ENCODE measurements at regions not wholly inside any gene's neighbourhood (a gene's known extent, or its start where the extent isn't known, plus 50 kb on each side); places are given as distances from the start of the nearest gene placed in this dataset.

GRCh38 chr4:144294211-144294610 lies 153.7 kb upstream of the GYPA start:
- no peak for DNase-seq (ENCODE audit: low read depth, low spot score)
- no peaks in the 10 kb centered on the region for H3K4me1 Mint-ChIP-seq
- TF ChIP-seq CTCF (conservative IDR thresholded peaks at IDR 0.05) = no peak
- H3K4me3 Mint-ChIP-seq = no peak overlapping the region
- H3K27ac Mint-ChIP-seq (ENCODE audit: unreplicated experiment) = no peak overlapping the region
- no peaks in the 10 kb centered on the region for H3K36me3 Mint-ChIP-seq (ENCODE audit: low read depth)
- H3K27me3 Mint-ChIP-seq (ENCODE audit: low read depth) = no peaks in the 10 kb centered on the region
- no peaks in the 10 kb centered on the region for H3K9me3 Mint-ChIP-seq

- Mint-ChIP-seq H3K27ac (ENCODE audit: unreplicated experiment) (no peak overlapping the region), H3K4me3 (no peak overlapping the region), H3K9me3 (no peaks in the 10 kb centered on the region), H3K4me1 (no peaks in the 10 kb centered on the region), H3K27me3 (ENCODE audit: low read depth) (no peaks in the 10 kb centered on the region), H3K36me3 (ENCODE audit: low read depth) (no peaks in the 10 kb centered on the region)
- no peak for TF ChIP-seq CTCF (conservative IDR thresholded peaks at IDR 0.05)
- no peak for DNase-seq (ENCODE audit: low read depth, low spot score)
Observed at GRCh38 chr4:144295286-144295995, 154.9 kb upstream of the GYPA start.

- no peak for DNase-seq (ENCODE audit: low read depth, low spot score)
- Mint-ChIP-seq H3K27me3 (ENCODE audit: low read depth) (no peaks in the 10 kb centered on the region), H3K36me3 (ENCODE audit: low read depth) (no peaks in the 10 kb centered on the region), H3K4me3 (no peak overlapping the region), H3K27ac (ENCODE audit: unreplicated experiment) (no peak overlapping the region), H3K4me1 (no peaks in the 10 kb centered on the region), H3K9me3 (no peaks in the 10 kb centered on the region)
- no peak for TF ChIP-seq CTCF (conservative IDR thresholded peaks at IDR 0.05)
Observed at GRCh38 chr4:144296941-144297340, 156.4 kb upstream of the GYPA start.

GRCh38 chr4:144298519-144298918 lies 158.0 kb upstream of the GYPA start:
- Mint-ChIP-seq H3K4me1 (no peaks in the 10 kb centered on the region), H3K27me3 (ENCODE audit: low read depth) (no peaks in the 10 kb centered on the region)

GRCh38 chr4:144300616-144301015 lies 160.1 kb upstream of the GYPA start:
- no peaks in the 10 kb centered on the region for H3K36me3 Mint-ChIP-seq (ENCODE audit: low read depth)
- no peak overlapping the region for H3K27ac Mint-ChIP-seq (ENCODE audit: unreplicated experiment)
- H3K9me3 Mint-ChIP-seq = no peaks in the 10 kb centered on the region

More at GRCh38 chr4:144298519-144298918, 158.0 kb upstream of the GYPA start:
- DNase-seq (ENCODE audit: low read depth, low spot score) = no peak
- TF ChIP-seq CTCF (conservative IDR thresholded peaks at IDR 0.05) = no peak
- H3K9me3 Mint-ChIP-seq = no peaks in the 10 kb centered on the region
- H3K36me3 Mint-ChIP-seq (ENCODE audit: low read depth) = no peaks in the 10 kb centered on the region
- no peak overlapping the region for H3K4me3 Mint-ChIP-seq
- H3K27ac Mint-ChIP-seq (ENCODE audit: unreplicated experiment) = no peak overlapping the region

More at GRCh38 chr4:144300616-144301015, 160.1 kb upstream of the GYPA start:
- Mint-ChIP-seq H3K27me3 (ENCODE audit: low read depth) (no peaks in the 10 kb centered on the region), H3K4me1 (no peaks in the 10 kb centered on the region), H3K4me3 (no peak overlapping the region)
- no peak for TF ChIP-seq CTCF (conservative IDR thresholded peaks at IDR 0.05)
- no peak for DNase-seq (ENCODE audit: low read depth, low spot score)

Measured in neural crest cell (in vitro differentiated cells).